Esophagus muscularis mucosa (tissue), 3 donors: ENCODE measurements at regions not wholly inside any gene's neighbourhood (a gene's known extent, or its start where the extent isn't known, plus 50 kb on each side); places are given as distances from the start of the nearest gene placed in this dataset.

ENCODE experiments used
- CTCF ChIP-seq, 3 experiments: fragments of 200-600 bp in 2 of 3; fragments of 450-650 bp in 1 of 3; sonication (generic) in 2 of 3; IDR thresholded peaks; one replicate each; pipeline ENCODE4 v1.5.1; 2017 to 2019; ENCODE audit warnings: antibody characterized with exemption in 3 of 3, mild to moderate bottlenecking in 2 of 3, moderate library complexity in 1 of 3
- POLR2A ChIP-seq: fragments of 450-650 bp; IDR thresholded peaks from one replicate; pipeline ENCODE4 v1.6.1; 2017; ENCODE audit warnings: antibody characterized with exemption, moderate library complexity, mild to moderate bottlenecking, low read depth
- POLR2AphosphoS5 ChIP-seq, 2 donors: sonication (generic); formaldehyde crosslinking; IDR thresholded peaks; one replicate each; pipeline ENCODE4 v1.6.1; 2017; ENCODE audit warnings: antibody characterized with exemption in 2 of 2

GRCh38 chr12:87427770-87428169 is 601.4 kb downstream of the C12orf50 start:
- TF ChIP-seq CTCF (IDR thresholded peaks at IDR 0.05) = no peak
- TF ChIP-seq POLR2A = no peak
- TF ChIP-seq POLR2AphosphoS5 (IDR thresholded peaks at IDR 0.05) = no peak
